ENCODE measurements at regions not wholly inside any gene's neighbourhood (a gene's known extent, or its start where the extent isn't known, plus 50 kb on each side); places are given as distances from the start of the nearest gene placed in this dataset.
"Not testable (repeated sequence)": the region's sequence is repeated elsewhere in the genome, so short reads cannot be mapped to it uniquely, and the experiment has no call there.

GRCh38 chr6:14481946-14482345 is 364.4 kb downstream of the CD83 start:
- H4K20me1 ChIP-seq (ENCODE audit: insufficient read depth); H3K4me2 ChIP-seq (ENCODE audit: low read length); ATAC-seq; CTCF ChIA-PET; DNase-seq (ENCODE audit: low read depth, low spot score); BruUV-seq (replicated peaks); H3K79me2 ChIP-seq (ENCODE audit: insufficient read depth, low read length); H3K9me3 ChIP-seq (ENCODE audit: control insufficient read depth in 1 of 2, insufficient read depth in 1 of 2, low read depth in 1 of 2, low read length in 2 of 2); H3K9ac ChIP-seq (ENCODE audit: low read length); POLR2A ChIA-PET; intact Hi-C loops (cut with micrococcal nuclease); H3K27me3 ChIP-seq (ENCODE audit: insufficient read depth, low read length); H3K4me3 ChIP-seq (replicated peaks in 1 of 2; ENCODE audit: low read depth in 1 of 2, low read length in 2 of 2); H3K27ac ChIP-seq (ENCODE audit: low read depth, low read length); H2AFZ ChIP-seq (ENCODE audit: low read depth, low read length, poor library complexity, severe bottlenecking); H3K4me1 ChIP-seq (ENCODE audit: control insufficient read depth in 1 of 2, insufficient read depth in 2 of 2, low read length in 2 of 2); H3K36me3 ChIP-seq (ENCODE audit: control insufficient read depth in 1 of 2, insufficient read depth in 2 of 2, low read length in 2 of 2); H3K9me2 ChIP-seq (ENCODE audit: insufficient read depth); RAD21 ChIA-PET (ENCODE audit: low non-redundant PET in 1 of 2, low total read pairs in 2 of 2, uncharacterized antibody in 2 of 2, unreplicated experiment in 2 of 2): not testable (repeated sequence)

GRCh38 chr6:14487625-14488024 is 370.1 kb downstream of the CD83 start:
- Histone ChIP-seq H3K79me2 (ENCODE audit: insufficient read depth, low read length) (no peaks in the 10 kb centered on the region), H3K27me3 (ENCODE audit: insufficient read depth, low read length) (no peaks in the 10 kb centered on the region), H2AFZ (ENCODE audit: low read depth, low read length, poor library complexity, severe bottlenecking) (no peak overlapping the region), H3K9me2 (ENCODE audit: insufficient read depth) (no peaks in the 10 kb centered on the region), H3K9me3 (ENCODE audit: control insufficient read depth in 1 of 2, insufficient read depth in 1 of 2, low read depth in 1 of 2, low read length in 2 of 2) (peaks cover 0 to 6% of the 10 kb centered on the region in 2 experiments; a peak in 1 of 4 replicates), H3K4me3 (replicated peaks in 1 of 2; ENCODE audit: low read depth in 1 of 2, low read length in 2 of 2) (no peak overlapping the region), H3K36me3 (ENCODE audit: control insufficient read depth in 1 of 2, insufficient read depth in 2 of 2, low read length in 2 of 2) (no peaks in the 10 kb centered on the region), H3K9ac (ENCODE audit: low read length) (no peak overlapping the region), H3K4me1 (ENCODE audit: control insufficient read depth in 1 of 2, insufficient read depth in 2 of 2, low read length in 2 of 2) (no peaks in the 10 kb centered on the region), H3K4me2 (ENCODE audit: low read length) (no peak overlapping the region), H4K20me1 (ENCODE audit: insufficient read depth) (no peaks in the 10 kb centered on the region), H3K27ac (ENCODE audit: low read depth, low read length) (no peak overlapping the region)
- intact Hi-C loops (cut with micrococcal nuclease) = no loop called here
- RAD21 ChIA-PET (ENCODE audit: low non-redundant PET in 1 of 2, low total read pairs in 2 of 2, uncharacterized antibody in 2 of 2, unreplicated experiment in 2 of 2) = no interaction called here
- no peak for ATAC-seq
- no TSS peak for BruUV-seq (replicated peaks)
- CTCF ChIA-PET = no interaction called here
- POLR2A ChIA-PET = no interaction called here
- no peak for DNase-seq (ENCODE audit: low read depth, low spot score)
- TF ChIP-seq, protein P1, sequence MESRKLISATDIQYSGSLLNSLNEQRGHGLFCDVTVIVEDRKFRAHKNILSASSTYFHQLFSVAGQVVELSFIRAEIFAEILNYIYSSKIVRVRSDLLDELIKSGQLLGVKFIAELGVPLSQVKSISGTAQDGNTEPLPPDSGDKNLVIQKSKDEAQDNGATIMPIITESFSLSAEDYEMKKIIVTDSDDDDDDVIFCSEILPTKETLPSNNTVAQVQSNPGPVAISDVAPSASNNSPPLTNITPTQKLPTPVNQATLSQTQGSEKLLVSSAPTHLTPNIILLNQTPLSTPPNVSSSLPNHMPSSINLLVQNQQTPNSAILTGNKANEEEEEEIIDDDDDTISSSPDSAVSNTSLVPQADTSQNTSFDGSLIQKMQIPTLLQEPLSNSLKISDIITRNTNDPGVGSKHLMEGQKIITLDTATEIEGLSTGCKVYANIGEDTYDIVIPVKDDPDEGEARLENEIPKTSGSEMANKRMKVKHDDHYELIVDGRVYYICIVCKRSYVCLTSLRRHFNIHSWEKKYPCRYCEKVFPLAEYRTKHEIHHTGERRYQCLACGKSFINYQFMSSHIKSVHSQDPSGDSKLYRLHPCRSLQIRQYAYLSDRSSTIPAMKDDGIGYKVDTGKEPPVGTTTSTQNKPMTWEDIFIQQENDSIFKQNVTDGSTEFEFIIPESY (IDR thresholded peaks at IDR 0.05; ENCODE audit: extremely low read depth, insufficient replicate concordance, low read length) = no peak
- TF ChIP-seq CBX3 (IDR thresholded peaks at IDR 0.05; ENCODE audit: low read depth) = no peak
- TF ChIP-seq ELF1 (IDR thresholded peaks at IDR 0.05; ENCODE audit: borderline replicate concordance, low read depth) = no peak
- no peak for TF ChIP-seq CTCF (IDR thresholded peaks at IDR 0.05 in 2 of 3, conservative IDR thresholded peaks at IDR 0.05 in 1 of 3; ENCODE audit: borderline replicate concordance in 1 of 3, insufficient read depth in 1 of 3, low read depth in 2 of 3, low read length in 2 of 3)
- no peak for TF ChIP-seq SP1 (IDR thresholded peaks at IDR 0.05; ENCODE audit: low read depth)
- TF ChIP-seq EGR1 (IDR thresholded peaks at IDR 0.05; ENCODE audit: low read depth) = no peak
- no peak for TF ChIP-seq MAX (IDR thresholded peaks at IDR 0.05)
- TF ChIP-seq FOSL1 (IDR thresholded peaks at IDR 0.05; ENCODE audit: low read depth) = no peak
- no peak for TF ChIP-seq CEBPB (IDR thresholded peaks at IDR 0.05; ENCODE audit: low read depth)
- TF ChIP-seq REST (IDR thresholded peaks at IDR 0.05; ENCODE audit: low read depth) = no peak
- no peak for TF ChIP-seq RAD21 (IDR thresholded peaks at IDR 0.05; ENCODE audit: low read depth)
- no peak for TF ChIP-seq SRF (IDR thresholded peaks at IDR 0.05; ENCODE audit: low read depth)
- TF ChIP-seq POLR2A (IDR thresholded peaks at IDR 0.05; ENCODE audit: borderline replicate concordance, extremely low read depth, insufficient read depth, insufficient read length) = no peak
- no peak for TF ChIP-seq EZH2phosphoT487 (IDR thresholded peaks at IDR 0.05; ENCODE audit: borderline replicate concordance)
- no peak for TF ChIP-seq ZFX (IDR thresholded peaks at IDR 0.05)
- no peak for TF ChIP-seq EZH2 (IDR thresholded peaks at IDR 0.05)

All from HCT116 (cell line).